Muscle layer of colon (tissue), 2 donors: ENCODE measurements at regions not wholly inside any gene's neighbourhood (a gene's known extent, or its start where the extent isn't known, plus 50 kb on each side); places are given as distances from the start of the nearest gene placed in this dataset.
"Not testable (repeated sequence)": the region's sequence is repeated elsewhere in the genome, so short reads cannot be mapped to it uniquely, and the experiment has no call there.

ENCODE experiments used
- H3K27ac ChIP-seq: one replicate; pipeline ENCODE4 v1.7.0; 2013; ENCODE audit warnings: low read depth, mild to moderate bottlenecking, low read length, moderate library complexity
- H3K27me3 ChIP-seq, 2 donors: one replicate each; pipeline ENCODE4 v1.7.0; 2013; ENCODE audit warnings: low read length in 2 of 2, mild to moderate bottlenecking in 2 of 2; ENCODE audit not compliant: insufficient read depth in 2 of 2, control insufficient read depth in 1 of 2
- H3K36me3 ChIP-seq: one replicate; pipeline ENCODE4 v1.7.0; 2013; ENCODE audit warnings: mild to moderate bottlenecking, low read length; ENCODE audit not compliant: insufficient read depth
- H3K4me1 ChIP-seq: one replicate; pipeline ENCODE4 v1.7.0; 2013; ENCODE audit warnings: mild to moderate bottlenecking, low read length; ENCODE audit not compliant: insufficient read depth
- H3K4me3 ChIP-seq, 2 donors: one replicate each; pipeline ENCODE4 v1.7.0; 2013; ENCODE audit warnings: low read length in 2 of 2, low read depth in 1 of 2, mild to moderate bottlenecking in 1 of 2, moderate library complexity in 1 of 2
- H3K9ac ChIP-seq: one replicate; pipeline ENCODE4 v1.7.0; 2013; ENCODE audit warnings: low read length
- H3K9me3 ChIP-seq: one replicate; pipeline ENCODE4 v1.7.0; 2013; ENCODE audit warnings: mild to moderate bottlenecking, low read length
- donor health status: abdominal sarcoma.
- donor health status: Adenocarcinoma of cecum.

- no peaks in the 10 kb centered on the region for H3K9me3 ChIP-seq
Measured at GRCh38 chr14:45787167-45787566, 534.2 kb upstream of the MIS18BP1 start.

GRCh38 chr14:45786266-45786665 is 533.3 kb upstream of the MIS18BP1 start:
- no peaks in the 10 kb centered on the region for H3K9me3 ChIP-seq

More at GRCh38 chr14:45787167-45787566, 534.2 kb upstream of the MIS18BP1 start:
- Histone ChIP-seq H3K4me3 (no peak overlapping the region), H3K9ac (no peak overlapping the region), H3K36me3 (no peaks in the 10 kb centered on the region), H3K4me1 (peaks cover 6% of the 10 kb centered on the region), H3K27ac (no peak overlapping the region), H3K27me3 (no peaks in the 10 kb centered on the region)

GRCh38 chr14:45785240-45785639 is 532.2 kb upstream of the MIS18BP1 start:
- Histone ChIP-seq H3K9ac (no peak overlapping the region), H3K4me3 (no peak overlapping the region), H3K27me3 (no peaks in the 10 kb centered on the region), H3K9me3 (no peaks in the 10 kb centered on the region), H3K4me1 (peaks cover under 1% of the 10 kb centered on the region), H3K36me3 (no peaks in the 10 kb centered on the region), H3K27ac (no peak overlapping the region)

More at GRCh38 chr14:45786266-45786665, 533.3 kb upstream of the MIS18BP1 start:
- H3K27ac ChIP-seq: no peak overlapping the region
- H3K4me3 ChIP-seq: no peak overlapping the region
- H3K36me3 ChIP-seq: no peaks in the 10 kb centered on the region
- no peaks in the 10 kb centered on the region for H3K27me3 ChIP-seq
- no peak overlapping the region for H3K9ac ChIP-seq
- H3K4me1 ChIP-seq: peaks cover 6% of the 10 kb centered on the region

DNA sequence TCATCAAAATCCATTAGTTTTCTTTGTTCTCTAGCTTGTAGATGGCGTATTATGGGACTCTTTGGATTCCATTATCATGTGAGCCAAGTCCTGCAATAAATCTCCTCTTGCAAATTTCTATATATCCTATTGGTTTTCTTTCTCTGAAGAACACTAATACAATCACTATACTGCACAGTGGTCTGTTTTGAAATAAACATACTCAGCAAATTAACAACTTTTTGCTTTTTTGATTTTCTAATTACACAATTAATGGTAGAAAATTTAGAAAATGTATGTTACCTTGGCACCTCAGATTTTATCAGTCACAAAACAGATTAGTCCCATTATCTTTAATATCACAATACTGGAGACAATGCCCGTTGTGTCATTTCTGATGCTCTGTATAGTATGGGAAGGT is 513.2 kb upstream of the MIS18BP1 start:
- Histone ChIP-seq H3K27ac (no peak overlapping the region), H3K9me3 (no peaks in the 10 kb centered on the region), H3K36me3 (no peaks in the 10 kb centered on the region), H3K4me3 (no peak overlapping the region), H3K4me1 (peaks cover 21% of the 10 kb centered on the region), H3K9ac (no peak overlapping the region), H3K27me3 (no peaks in the 10 kb centered on the region)

- H3K27me3 ChIP-seq: no peaks in the 10 kb centered on the region
- H3K36me3 ChIP-seq: no peaks in the 10 kb centered on the region
- no peaks in the 10 kb centered on the region for H3K9me3 ChIP-seq
- H3K9ac ChIP-seq: no peak overlapping the region
- no peak overlapping the region for H3K4me3 ChIP-seq
- peaks cover 6% of the 10 kb centered on the region for H3K4me1 ChIP-seq
- no peak overlapping the region for H3K27ac ChIP-seq
Measured at GRCh38 chr14:45757655-45758054, 504.7 kb upstream of the MIS18BP1 start.

GRCh38 chr14:45756412-45756811 is 503.4 kb upstream of the MIS18BP1 start:
- not testable (repeated sequence) for H3K9me3 ChIP-seq, H3K4me3 ChIP-seq, H3K4me1 ChIP-seq, H3K9ac ChIP-seq, H3K36me3 ChIP-seq, H3K27ac ChIP-seq, H3K27me3 ChIP-seq

- Histone ChIP-seq H3K36me3 (no peaks in the 10 kb centered on the region), H3K4me3 (no peak overlapping the region), H3K27me3 (no peaks in the 10 kb centered on the region), H3K27ac (no peak overlapping the region), H3K9ac (no peak overlapping the region), H3K4me1 (no peaks in the 10 kb centered on the region), H3K9me3 (no peaks in the 10 kb centered on the region)
Measured at GRCh38 chr14:45743884-45744283, 490.9 kb upstream of the MIS18BP1 start.

DNA sequence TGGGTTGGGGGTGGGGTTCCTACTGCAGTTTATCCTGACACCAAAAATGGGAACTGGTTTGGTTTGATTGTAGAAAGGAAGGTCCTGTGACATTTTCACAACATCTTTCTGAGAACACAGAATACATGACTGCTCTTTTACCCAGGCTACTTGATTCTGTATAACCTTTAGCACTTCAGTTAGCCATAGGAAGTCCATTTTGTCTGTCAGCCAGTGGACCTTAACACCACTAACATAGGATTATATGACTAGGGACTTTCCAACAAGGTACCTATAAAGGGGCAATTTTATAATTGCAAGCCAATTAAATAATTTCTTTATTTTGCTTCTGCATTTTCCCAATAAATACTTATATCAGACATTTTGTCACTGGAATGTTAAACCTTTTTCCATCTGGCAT is 489.2 kb upstream of the MIS18BP1 start:
- no peak overlapping the region for H3K4me3 ChIP-seq
- no peaks in the 10 kb centered on the region for H3K9me3 ChIP-seq
- H3K4me1 ChIP-seq: no peaks in the 10 kb centered on the region
- no peaks in the 10 kb centered on the region for H3K36me3 ChIP-seq
- no peak overlapping the region for H3K27ac ChIP-seq
- no peak overlapping the region for H3K9ac ChIP-seq
- no peaks in the 10 kb centered on the region for H3K27me3 ChIP-seq

- Histone ChIP-seq H3K36me3 (no peaks in the 10 kb centered on the region), H3K27ac (no peak overlapping the region), H3K4me1 (no peaks in the 10 kb centered on the region), H3K9me3 (no peaks in the 10 kb centered on the region), H3K27me3 (no peaks in the 10 kb centered on the region), H3K9ac (no peak overlapping the region), H3K4me3 (no peak overlapping the region)
Measured at GRCh38 chr14:45728434-45729225, 475.6 kb upstream of the MIS18BP1 start.

DNA sequence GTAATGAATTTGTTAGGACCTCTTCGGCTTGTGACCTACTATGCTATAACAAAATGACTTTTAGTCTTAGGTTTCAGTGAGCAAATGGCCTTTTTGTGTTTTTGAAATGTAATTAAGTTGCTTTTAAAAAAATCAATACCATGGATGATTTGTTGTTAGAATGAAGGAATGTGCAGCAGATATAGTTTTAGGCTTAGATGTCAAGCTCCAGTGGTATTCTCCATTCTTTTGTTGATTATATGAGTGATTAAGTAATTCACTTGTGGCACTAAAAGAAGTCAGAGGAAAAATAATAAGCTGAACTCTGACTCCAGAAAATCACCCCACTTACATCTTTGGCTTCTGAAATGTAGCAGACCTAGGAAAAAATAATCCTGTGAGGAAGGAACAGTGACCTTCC is 474.1 kb upstream of the MIS18BP1 start:
- no peaks in the 10 kb centered on the region for H3K36me3 ChIP-seq
- H3K4me3 ChIP-seq: no peak overlapping the region
- H3K9me3 ChIP-seq: no peaks in the 10 kb centered on the region
- no peaks in the 10 kb centered on the region for H3K27me3 ChIP-seq
- H3K4me1 ChIP-seq: no peaks in the 10 kb centered on the region
- no peak overlapping the region for H3K27ac ChIP-seq
- H3K9ac ChIP-seq: no peak overlapping the region

DNA sequence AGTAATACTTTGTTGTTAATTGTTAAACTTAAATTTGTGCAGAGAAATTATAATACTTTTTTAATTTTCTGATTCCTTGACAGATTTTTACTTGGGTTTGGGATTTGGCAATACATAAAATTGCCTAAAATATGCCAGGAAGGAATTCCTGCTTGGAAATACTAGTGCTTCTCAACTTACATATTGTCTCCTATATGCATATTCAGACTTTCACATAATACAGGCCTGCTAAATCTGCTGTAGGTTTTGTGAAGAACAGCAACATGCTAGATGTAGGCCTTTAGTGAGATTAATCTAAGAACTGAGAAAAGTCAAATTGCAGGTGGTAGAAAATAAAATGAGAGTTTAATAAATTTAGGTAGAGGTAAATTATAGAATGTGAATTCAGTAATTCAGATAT is 468.5 kb upstream of the MIS18BP1 start:
- Histone ChIP-seq H3K9me3 (no peaks in the 10 kb centered on the region), H3K27ac (no peak overlapping the region), H3K36me3 (no peaks in the 10 kb centered on the region), H3K4me1 (no peaks in the 10 kb centered on the region), H3K4me3 (no peak overlapping the region), H3K9ac (no peak overlapping the region), H3K27me3 (no peaks in the 10 kb centered on the region)

DNA sequence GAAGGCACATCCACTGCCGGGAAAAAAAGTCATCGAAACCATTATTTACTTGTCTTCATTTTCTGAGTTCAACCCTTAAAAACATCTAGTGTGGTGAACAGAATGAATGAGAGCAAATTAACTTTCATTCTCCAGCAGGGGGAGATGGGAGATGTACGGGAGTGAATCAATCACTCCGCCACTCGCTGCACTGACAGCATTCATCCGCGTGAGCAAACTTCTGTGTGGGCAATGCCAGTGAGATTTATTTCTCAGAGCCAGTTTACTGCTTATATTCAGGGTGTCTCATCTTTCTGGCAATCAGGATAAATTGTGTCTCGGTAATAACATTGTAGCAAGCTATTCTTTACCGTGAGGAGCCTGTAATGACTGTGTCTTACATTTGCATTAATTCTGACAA is 463.6 kb upstream of the MIS18BP1 start:
- Histone ChIP-seq H3K27ac (no peak overlapping the region), H3K9ac (no peak overlapping the region), H3K9me3 (no peaks in the 10 kb centered on the region), H3K4me3 (no peak overlapping the region), H3K27me3 (no peaks in the 10 kb centered on the region), H3K4me1 (no peaks in the 10 kb centered on the region), H3K36me3 (no peaks in the 10 kb centered on the region)
